GM12864 (cell line): ENCODE measurements at regions not wholly inside any gene's neighbourhood (a gene's known extent, or its start where the extent isn't known, plus 50 kb on each side); places are given as distances from the start of the nearest gene placed in this dataset.

Source experiments
- DNase-seq: peaks from one replicate; pipeline ENCODE4 v3.0.0-alpha.2; 2011; ENCODE audit warnings: low read depth
- H3K4me3 ChIP-seq: 2 replicates; pipeline ENCODE4 v1.5.1; 2011; ENCODE audit warnings: mild to moderate bottlenecking, low read depth, low read length, control low read depth
- CTCF ChIP-seq: IDR thresholded peaks from 2 replicates; pipeline ENCODE4 v1.5.1; 2011; ENCODE audit warnings: low read depth, mild to moderate bottlenecking, moderate library complexity, low read length, control low read depth, inconsistent platforms; ENCODE audit errors: missing control alignments

- no peak overlapping the region for H3K4me3 ChIP-seq
- DNase-seq = no peak
- TF ChIP-seq CTCF = no peak
Measured at GRCh38 chr6:48476257-48476656, 365.3 kb upstream of the PTCHD4 start.

- no peak overlapping the region for H3K4me3 ChIP-seq
- TF ChIP-seq CTCF = no peak
- DNase-seq = no peak
Measured at GRCh38 chr6:48475275-48475674, 364.3 kb upstream of the PTCHD4 start.

GRCh38 chr6:48474830-48475229 is 363.8 kb upstream of the PTCHD4 start:
- no peak overlapping the region for H3K4me3 ChIP-seq
- TF ChIP-seq CTCF = no peak
- DNase-seq = no peak

- H3K4me3 ChIP-seq = no peak overlapping the region
- TF ChIP-seq CTCF = no peak
- no peak for DNase-seq
Measured at GRCh38 chr6:48474136-48474535, 363.1 kb upstream of the PTCHD4 start.

- DNase-seq = no peak
- TF ChIP-seq CTCF = no peak
- H3K4me3 ChIP-seq = no peak overlapping the region
Measured at GRCh38 chr6:48472535-48472934, 361.5 kb upstream of the PTCHD4 start.

- no peak for TF ChIP-seq CTCF
- DNase-seq = no peak
- no peak overlapping the region for H3K4me3 ChIP-seq
Measured at GRCh38 chr6:48472091-48472490, 361.1 kb upstream of the PTCHD4 start.

GRCh38 chr6:48471326-48471725 is 360.3 kb upstream of the PTCHD4 start:
- no peak for TF ChIP-seq CTCF
- no peak overlapping the region for H3K4me3 ChIP-seq
- DNase-seq = no peak
